Cardiac muscle cell (in vitro differentiated cells and primary cell): ENCODE measurements at regions not wholly inside any gene's neighbourhood (a gene's known extent, or its start where the extent isn't known, plus 50 kb on each side); places are given as distances from the start of the nearest gene placed in this dataset.
A peak's percentile ranks its signal among the peaks of the same experiment; 100 is the strongest.
"Not testable (repeated sequence)": the region's sequence is repeated elsewhere in the genome, so short reads cannot be mapped to it uniquely, and the experiment has no call there.

Experiments
- DNase-seq, 2 donors: peaks; one replicate each; pipeline versions ENCODE4 v3.0.0 to v3.0.0-alpha.2; 2010 to 2017; ENCODE audit warnings: low read depth in 1 of 2, low spot score in 1 of 2
- H3K27ac ChIP-seq: fragments of 200-600 bp; sonication (generic); 2 replicates; pipeline ENCODE4 v1.5.1; 2016
- H3K27me3 ChIP-seq: fragments of 200-600 bp; sonication (generic); 2 replicates; pipeline ENCODE4 v1.6.0; 2016; ENCODE audit warnings: control low read depth
- H3K36me3 ChIP-seq: fragments of 200-600 bp; sonication (generic); 2 replicates; pipeline ENCODE4 v1.5.1; 2016; ENCODE audit warnings: control low read depth
- H3K4me1 ChIP-seq: fragments of 200-600 bp; sonication (generic); 2 replicates; pipeline ENCODE4 v1.8.1; 2017; ENCODE audit warnings: low read depth, mild to moderate bottlenecking, mixed run types
- H3K4me3 ChIP-seq: fragments of 200-600 bp; sonication (generic); 2 replicates; pipeline ENCODE4 v1.5.1; 2016; ENCODE audit warnings: mild to moderate bottlenecking
- H3K9me3 ChIP-seq: fragments of 200-600 bp; sonication (generic); 2 replicates; pipeline ENCODE4 v1.5.1; 2017; ENCODE audit warnings: low read depth, mild to moderate bottlenecking, control low read depth
- CTCF ChIP-seq: IDR thresholded peaks from 2 replicates; pipeline ENCODE4 v1.5.1; 2012; ENCODE audit warnings: low read depth, mild to moderate bottlenecking, low read length

- no peaks in the 10 kb centered on the region for H3K9me3 ChIP-seq
- H3K36me3 ChIP-seq: no peaks in the 10 kb centered on the region
- H3K27ac ChIP-seq: no peak overlapping the region
- DNase-seq: peak; percentile 57 to 64
- peak; percentile 83 for TF ChIP-seq CTCF
- no peak overlapping the region for H3K4me3 ChIP-seq
- no peaks in the 10 kb centered on the region for H3K4me1 ChIP-seq
- H3K27me3 ChIP-seq: no peaks in the 10 kb centered on the region
These were observed 69.4 kb upstream of the EVL start for GRCh38 chr14:99995700-99996356.

DNA sequence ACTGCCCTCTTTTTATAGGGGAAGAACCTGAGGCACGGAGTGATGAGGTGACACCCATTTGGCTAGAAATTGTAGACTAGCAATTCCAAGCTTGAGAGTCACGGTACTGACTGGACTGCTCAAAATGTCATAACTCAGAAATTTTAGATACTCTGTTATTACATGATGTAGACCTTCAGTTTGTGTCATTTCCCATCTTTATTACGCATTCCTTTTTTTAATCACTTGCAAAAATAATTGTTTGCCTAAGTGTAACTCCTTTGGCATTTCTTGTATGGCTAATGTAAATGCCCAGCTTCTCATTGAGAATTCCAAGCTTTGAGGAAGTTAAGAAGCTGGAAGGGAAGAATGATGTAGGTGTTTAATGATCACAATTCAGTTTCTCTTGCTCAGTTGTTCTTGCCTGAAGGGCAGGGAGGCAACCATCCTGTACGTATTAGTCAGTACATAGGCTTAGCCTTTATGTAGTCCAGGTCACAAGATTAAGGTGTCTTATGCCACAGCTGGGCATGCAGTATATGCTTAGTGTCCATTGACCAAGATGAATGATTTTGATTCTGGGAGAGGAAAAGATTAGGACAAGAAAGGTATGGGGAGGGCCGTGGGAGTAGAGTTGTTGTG is 68.2 kb upstream of the EVL start:
- TF ChIP-seq CTCF: no peak
- Histone ChIP-seq H3K36me3 (no peaks in the 10 kb centered on the region), H3K4me3 (no peak overlapping the region), H3K27me3 (no peaks in the 10 kb centered on the region), H3K27ac (no peak overlapping the region), H3K9me3 (no peaks in the 10 kb centered on the region), H3K4me1 (no peaks in the 10 kb centered on the region)
- no peak for DNase-seq

DNA sequence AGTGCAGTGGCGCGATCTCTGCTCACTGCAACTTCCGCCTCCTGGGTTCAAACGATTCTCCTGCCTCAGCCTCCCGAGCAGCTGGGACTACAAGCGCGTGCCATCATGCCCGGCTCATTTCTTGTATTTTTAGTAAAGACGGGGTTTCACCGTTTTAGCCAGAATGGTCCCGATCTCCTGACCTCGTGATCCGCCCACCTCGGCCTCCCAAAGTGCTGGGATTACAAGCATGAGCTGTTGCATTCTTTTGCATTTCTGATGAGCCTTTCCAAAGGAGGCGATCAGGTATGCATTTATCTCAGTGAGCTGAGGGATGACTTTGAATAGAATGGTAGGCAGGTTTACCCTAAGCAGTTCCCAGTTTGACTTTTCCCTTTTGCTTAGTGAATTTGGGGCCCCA is 64.8 kb upstream of the EVL start:
- not testable (repeated sequence) for H3K4me3 ChIP-seq, H3K27ac ChIP-seq, DNase-seq, H3K36me3 ChIP-seq, H3K27me3 ChIP-seq, H3K4me1 ChIP-seq, H3K9me3 ChIP-seq

DNA sequence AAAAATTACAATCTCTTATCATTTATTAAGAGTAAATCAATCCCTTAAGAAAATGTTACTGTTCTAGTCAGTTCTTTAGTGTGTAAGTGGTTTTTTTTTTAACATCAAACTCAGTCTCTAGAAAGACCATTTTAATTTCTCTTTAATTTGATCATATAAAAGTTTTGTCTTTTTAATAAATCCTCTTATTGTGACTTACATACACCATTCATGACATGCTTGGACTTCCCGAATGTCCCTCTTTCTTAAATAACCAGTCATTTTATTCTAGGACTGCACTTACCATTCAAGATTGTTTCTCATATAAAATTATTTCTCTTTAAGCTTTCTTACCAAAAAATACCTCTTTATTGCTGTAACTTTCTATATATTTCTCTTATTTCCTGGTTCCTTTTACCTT is 60.8 kb upstream of the EVL start:
- no peak for TF ChIP-seq CTCF
- Histone ChIP-seq H3K36me3 (no peaks in the 10 kb centered on the region), H3K9me3 (no peaks in the 10 kb centered on the region), H3K27me3 (no peaks in the 10 kb centered on the region), H3K4me3 (no peak overlapping the region), H3K4me1 (no peaks in the 10 kb centered on the region), H3K27ac (no peak overlapping the region)
- DNase-seq: no peak

- H3K4me3 ChIP-seq: no peak overlapping the region
These were observed 58.0 kb upstream of the EVL start for GRCh38 chr14:100007254-100007653.

GRCh38 chr14:100009802-100010201 is 55.4 kb upstream of the EVL start:
- Histone ChIP-seq H3K27ac (peak overlapping the region; percentile 2), H3K4me1 (peaks cover 16% of the 10 kb centered on the region)
- not testable (repeated sequence) for H3K36me3 ChIP-seq, H3K4me3 ChIP-seq, H3K9me3 ChIP-seq, H3K27me3 ChIP-seq, DNase-seq

More at GRCh38 chr14:100007254-100007653, 58.0 kb upstream of the EVL start:
- Histone ChIP-seq H3K4me1 (peaks cover 16% of the 10 kb centered on the region), H3K36me3 (no peaks in the 10 kb centered on the region), H3K9me3 (no peaks in the 10 kb centered on the region), H3K27ac (no peak overlapping the region), H3K27me3 (no peaks in the 10 kb centered on the region)
- no peak for DNase-seq
- no peak for TF ChIP-seq CTCF
